ENCODE measurements at regions not wholly inside any gene's neighbourhood (a gene's known extent, or its start where the extent isn't known, plus 50 kb on each side); places are given as distances from the start of the nearest gene placed in this dataset.
"Not testable (repeated sequence)": the region's sequence is repeated elsewhere in the genome, so short reads cannot be mapped to it uniquely, and the experiment has no call there.

DNA sequence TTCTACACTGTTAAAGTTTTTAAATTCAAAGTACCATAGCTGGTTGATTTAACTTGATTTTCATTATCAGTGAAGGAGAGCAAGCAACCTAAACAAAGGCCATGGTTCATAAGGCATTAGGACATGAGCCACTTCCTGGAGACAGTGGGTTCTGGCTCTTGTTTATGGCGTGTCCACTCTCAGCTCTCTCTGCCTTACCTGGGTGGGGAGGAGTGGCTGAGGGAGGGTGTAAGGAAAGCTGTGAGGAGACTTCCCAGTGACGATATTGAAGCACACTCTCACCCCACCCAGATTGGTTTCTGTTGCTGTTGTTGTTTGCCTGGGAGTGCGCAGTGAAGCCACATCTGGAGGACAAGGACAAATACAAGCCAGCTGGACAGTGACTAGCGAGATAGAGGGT lies 365.3 kb upstream of the FZD8 start:
- H3K27ac ChIP-seq = no peak overlapping the region

GRCh38 chr10:36003688-36004087 lies 361.6 kb upstream of the FZD8 start:
- no peak overlapping the region for H3K4me3 ChIP-seq
- H3K27ac ChIP-seq = no peak overlapping the region

More for the DNA sequence above, 365.3 kb upstream of the FZD8 start:
- H3K4me3 ChIP-seq = no peak overlapping the region

DNA sequence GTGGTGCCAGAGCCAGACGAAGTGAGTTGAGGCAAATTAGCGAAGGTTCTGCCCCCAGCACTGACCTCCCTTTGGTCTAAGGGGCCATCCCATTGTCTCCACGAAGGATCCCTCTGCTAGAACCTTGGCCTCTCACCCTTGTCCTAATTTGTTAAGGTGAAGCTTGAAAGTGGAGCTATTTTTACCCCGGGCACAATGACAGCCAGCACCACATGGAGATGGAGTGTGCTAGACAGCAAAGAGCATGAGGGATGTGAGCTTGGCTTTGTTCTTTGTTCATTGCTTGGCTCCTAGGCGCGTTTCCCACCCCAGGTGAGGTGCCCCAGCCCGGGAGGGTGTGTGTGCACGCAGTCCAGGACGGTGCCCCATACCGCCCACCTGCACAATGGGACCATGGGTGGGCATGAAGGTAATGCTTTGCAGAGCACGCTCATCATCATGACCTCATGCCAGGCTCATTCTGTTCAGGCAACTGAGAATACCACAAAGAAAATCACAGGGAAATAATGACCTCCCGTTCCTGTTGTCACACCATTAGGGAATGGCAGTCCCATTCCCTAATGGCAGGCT lies 361.0 kb upstream of the FZD8 start:
- Histone ChIP-seq H3K4me3 (no peak overlapping the region), H3K27ac (no peak overlapping the region)

DNA sequence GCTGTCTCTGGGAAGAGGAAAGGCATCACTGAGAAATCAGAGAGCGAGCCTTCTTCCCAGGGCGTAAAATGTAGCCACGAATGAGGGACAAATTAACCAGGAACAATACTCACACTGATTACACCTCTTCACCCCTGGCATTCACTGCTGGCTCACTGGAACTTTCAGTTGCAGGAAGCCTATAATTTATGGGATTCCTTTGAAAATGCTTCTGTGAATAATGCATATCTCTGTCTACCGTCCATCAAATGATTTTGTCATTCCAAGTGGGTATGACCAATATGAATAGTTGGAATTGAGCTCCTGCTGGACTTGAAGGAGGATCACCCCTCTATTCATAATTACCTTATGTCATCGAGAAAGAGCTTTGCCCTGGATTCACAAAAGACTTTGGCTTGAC lies 360.3 kb upstream of the FZD8 start:
- no peak overlapping the region for H3K4me3 ChIP-seq
- H3K27ac ChIP-seq = no peak overlapping the region

DNA sequence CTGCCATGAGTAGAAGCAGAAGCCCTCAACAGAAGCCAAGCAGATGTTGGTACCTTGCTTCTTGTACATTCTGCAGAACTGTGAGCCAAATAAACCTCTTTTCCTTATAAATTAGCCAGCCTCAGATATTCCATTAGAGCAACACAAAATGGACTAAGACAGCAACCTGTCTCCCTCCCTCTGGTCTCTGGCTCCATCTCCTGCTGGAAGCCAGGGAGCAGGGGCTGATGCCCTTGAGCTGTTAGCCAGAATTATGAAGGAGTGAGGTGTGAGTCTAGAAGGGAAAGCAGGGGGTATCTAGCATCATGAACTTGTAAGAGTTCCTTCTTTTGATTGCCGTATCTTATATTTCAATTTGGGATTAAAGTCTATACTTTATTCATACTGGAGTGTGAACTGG lies 358.7 kb upstream of the FZD8 start:
- not testable (repeated sequence) for H3K27ac ChIP-seq, H3K4me3 ChIP-seq

- H3K4me3 ChIP-seq = no peak overlapping the region
- H3K27ac ChIP-seq = no peak overlapping the region
These were observed 355.9 kb upstream of the FZD8 start for GRCh38 chr10:35998026-35998425.

DNA sequence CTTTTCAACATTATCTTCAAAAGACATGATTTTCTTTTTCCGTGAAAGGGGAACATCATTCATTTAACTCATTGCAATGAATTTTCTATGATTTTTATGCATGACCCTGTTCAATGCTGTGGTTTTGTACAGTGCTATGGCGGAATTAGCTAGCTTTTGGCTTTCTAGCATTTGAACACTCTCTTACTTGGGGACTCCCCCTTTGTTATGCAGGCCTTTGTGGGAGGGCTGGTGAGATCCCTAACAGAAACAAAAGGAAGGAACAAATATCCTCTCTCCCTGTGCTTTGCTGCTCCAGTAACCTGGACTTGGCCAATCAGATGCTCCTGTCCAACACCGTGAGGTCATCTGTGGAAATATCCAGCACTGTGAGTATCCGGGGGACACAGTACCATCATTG lies 353.4 kb upstream of the FZD8 start:
- H3K4me3 ChIP-seq = no peak overlapping the region

DNA sequence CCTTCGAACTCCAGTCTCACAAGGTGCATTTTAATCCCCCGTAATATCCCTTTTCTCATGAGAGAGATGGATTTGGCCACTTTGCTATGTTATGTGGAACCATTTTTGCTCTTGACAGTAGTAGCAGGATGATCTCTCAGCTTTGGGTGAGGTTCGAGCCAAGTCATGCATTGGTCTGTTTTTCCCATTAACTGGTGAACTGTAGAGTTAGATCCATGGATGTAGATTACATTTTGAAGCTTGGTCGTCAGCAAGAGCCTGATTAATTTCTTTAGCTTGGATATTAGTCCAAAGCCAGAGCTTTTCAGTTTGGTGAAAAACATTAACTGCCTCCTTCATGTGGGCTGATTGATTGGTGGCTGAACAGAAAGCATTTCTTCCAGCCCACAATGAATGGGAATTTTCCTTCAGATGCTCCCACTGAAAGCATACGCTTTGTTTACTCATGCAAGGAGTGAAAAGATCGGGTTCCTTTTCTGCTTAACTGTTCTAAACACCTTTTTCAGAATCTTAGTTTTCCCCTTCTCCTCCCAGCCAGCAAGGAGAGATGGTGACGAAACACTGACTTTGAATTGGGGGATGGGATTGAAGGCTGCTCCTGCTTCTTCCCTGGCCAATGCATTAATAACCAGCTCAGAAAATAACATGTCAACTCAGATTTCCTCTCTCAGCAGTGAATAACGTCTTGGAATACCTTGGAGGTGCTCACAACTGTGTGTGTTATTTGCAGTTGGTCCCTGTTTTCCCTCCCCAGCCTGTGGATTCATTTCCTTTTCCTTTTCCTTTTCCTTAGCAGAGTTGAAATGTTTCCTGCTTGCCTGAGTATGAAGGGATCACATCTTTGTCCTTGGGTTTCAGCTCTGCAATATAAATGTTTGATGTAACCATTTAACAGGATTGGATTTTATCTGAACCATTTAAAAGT lies 351.8 kb upstream of the FZD8 start:
- no peak overlapping the region for H3K4me3 ChIP-seq
- no peak overlapping the region for H3K27ac ChIP-seq

More for the DNA sequence above, 353.4 kb upstream of the FZD8 start:
- no peak overlapping the region for H3K27ac ChIP-seq

DNA sequence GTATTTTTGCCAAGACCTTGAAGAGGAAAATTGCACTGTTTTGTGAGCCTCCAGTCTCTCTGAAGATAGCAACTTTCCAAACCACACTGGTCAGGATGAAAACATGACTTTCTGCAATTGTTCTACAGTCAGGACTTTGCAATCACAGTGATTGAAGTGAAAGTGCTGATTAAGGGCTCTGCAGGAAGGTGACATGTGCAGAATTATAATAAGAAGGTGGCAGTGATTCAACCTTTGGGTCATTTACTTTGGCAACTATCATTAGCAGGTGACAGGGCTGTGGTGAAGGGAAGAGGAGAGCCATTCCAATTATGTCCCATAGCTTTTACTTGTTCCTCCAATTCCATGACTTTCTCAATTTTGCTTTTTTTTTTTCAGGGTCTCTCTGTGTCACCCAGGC lies 350.0 kb upstream of the FZD8 start:
- no peak overlapping the region for H3K4me3 ChIP-seq
- H3K27ac ChIP-seq = no peak overlapping the region

- Histone ChIP-seq H3K27ac (no peak overlapping the region), H3K4me3 (no peak overlapping the region)
These were observed 344.8 kb upstream of the FZD8 start for GRCh38 chr10:35986756-35987502.

GRCh38 chr10:35979116-35979515 lies 337.0 kb upstream of the FZD8 start:
- Histone ChIP-seq H3K4me3 (no peak overlapping the region), H3K27ac (no peak overlapping the region)

DNA sequence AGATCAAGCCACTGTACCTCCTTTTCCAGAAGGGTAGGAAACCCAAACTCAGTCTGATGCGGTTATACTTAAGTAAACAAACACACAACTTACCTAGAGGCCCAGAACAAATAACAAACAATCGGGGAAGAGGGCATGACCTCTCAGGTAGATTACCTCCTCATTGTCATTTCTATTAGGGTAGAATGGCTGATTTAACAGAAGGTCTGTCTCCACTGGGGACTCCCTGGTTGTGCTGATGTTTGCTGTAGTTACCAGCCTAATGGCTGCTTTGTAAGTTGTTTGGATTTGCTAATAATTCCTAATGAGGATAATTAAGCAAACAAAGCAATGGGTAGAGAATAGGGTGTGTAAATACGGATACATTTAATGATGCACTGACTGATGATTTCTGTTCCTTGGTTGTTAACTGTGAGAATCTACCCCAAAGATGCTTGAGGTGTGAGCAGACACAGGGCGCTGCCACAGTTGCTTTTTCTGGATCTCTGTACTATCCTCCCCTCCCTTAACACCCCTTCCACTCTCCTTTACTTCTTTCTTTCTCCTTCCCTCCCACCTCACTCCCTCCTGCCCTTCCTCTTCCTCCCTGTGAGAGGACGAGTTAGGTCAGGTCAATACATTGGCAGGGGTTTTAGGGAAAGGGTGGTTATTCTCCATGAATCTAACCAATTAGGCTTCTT lies 332.0 kb upstream of the FZD8 start:
- H3K4me3 ChIP-seq, H3K27ac ChIP-seq: not testable (repeated sequence)

GRCh38 chr10:35972275-35972674 lies 330.2 kb upstream of the FZD8 start:
- Histone ChIP-seq H3K4me3 (no peak overlapping the region), H3K27ac (no peak overlapping the region)

GRCh38 chr10:35971397-35971796 lies 329.3 kb upstream of the FZD8 start:
- no peak overlapping the region for H3K27ac ChIP-seq
- H3K4me3 ChIP-seq = no peak overlapping the region

DNA sequence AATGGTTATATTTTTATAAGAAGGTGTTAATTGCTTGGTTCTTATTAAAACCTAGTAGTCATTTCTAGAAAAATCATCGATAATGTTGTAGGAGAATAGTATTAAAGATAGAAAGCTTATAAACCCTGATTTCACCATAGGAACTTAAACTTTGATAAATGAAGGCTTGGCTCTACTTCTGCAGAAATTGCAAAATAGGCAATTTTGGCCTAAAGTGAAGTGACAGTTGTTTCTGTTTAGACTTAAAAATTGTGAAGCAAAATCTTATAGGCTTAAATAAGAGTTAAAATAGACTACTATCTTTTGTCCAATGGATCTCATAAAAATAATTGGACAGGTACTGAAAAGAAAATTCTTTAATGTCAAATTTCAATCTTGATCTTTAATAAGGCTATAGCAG lies 321.6 kb upstream of the FZD8 start:
- no peak overlapping the region for H3K4me3 ChIP-seq

DNA sequence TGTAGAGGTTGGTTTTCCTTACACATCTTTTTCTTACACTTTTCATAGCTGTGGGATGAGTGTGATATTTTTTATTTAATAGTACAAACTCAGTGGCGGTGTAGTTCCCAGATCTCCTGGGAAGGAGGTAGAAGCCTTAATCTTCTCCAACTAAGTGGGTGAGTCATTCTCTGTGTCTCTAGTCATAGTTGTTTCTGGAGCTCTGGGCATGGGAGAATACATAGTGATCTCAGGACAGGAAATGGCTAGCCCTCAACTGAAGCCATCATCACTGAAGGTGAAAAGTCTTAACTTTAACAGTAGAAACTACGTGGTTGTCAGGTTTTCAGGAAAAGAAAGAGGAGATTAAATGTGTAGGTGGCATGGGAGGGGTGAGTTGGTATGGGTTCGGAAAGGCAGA lies 319.4 kb upstream of the FZD8 start:
- Histone ChIP-seq H3K27ac (no peak overlapping the region), H3K4me3 (no peak overlapping the region)

More for the DNA sequence above, 321.6 kb upstream of the FZD8 start:
- no peak overlapping the region for H3K27ac ChIP-seq

DNA sequence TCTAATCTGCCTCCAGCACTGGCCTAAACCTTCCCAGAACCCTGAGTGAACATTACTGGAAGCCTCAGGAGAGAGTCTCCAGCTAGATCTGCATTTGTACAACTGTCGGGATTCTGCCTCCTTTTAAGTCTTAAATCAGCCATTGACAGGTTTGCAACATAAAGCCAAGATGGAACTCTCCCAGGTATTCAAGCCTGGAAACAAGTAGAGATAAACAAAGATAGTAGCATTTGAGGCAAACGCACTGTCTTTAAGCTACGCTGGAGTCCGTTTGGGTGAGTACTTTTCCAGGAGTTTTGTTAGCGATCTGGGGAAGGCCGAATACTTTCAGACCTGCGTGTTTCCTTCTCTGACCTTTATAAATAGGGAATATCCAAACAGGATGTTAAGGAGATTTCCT lies 317.2 kb upstream of the FZD8 start:
- Histone ChIP-seq H3K27ac (no peak overlapping the region), H3K4me3 (no peak overlapping the region)

DNA sequence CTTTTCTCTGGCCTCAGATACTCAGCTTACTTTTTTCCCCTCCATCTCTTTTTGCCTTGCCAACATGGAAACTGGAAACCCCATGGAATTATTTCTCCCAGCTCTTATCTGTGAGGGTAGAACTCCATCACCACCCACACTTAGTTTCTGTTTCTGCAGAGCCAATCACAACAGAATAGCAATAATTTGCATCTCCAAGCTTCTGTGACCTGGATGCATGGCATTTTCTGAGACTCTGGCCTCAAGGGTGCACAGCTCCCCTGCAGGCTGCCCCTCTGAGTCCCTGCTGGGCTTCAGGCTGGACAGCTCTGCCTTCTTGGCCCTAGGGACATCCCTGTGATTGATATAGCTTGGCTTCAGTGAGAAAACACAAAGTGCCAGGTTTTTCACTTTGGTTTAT lies 316.5 kb upstream of the FZD8 start:
- H3K27ac ChIP-seq, H3K4me3 ChIP-seq: not testable (repeated sequence)

DNA sequence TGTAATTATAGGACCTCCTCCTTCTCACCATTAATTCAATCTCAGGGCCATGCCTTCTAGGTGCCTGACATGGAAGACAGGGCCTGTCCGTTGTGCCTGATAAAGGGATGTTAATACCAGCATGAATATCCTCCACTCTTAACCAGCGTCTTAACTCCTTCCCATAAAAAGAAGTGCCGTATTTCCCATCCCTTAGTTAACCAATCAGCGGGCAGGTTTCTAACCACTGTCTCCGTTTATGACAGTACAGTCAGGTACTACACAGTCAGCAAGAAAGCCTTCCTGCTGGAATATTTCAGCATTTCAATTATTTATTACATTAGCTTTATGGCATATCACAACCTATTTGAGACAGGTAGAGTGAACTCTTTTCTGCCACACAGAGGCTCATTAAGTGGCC lies 308.6 kb upstream of the FZD8 start:
- Histone ChIP-seq H3K27ac (no peak overlapping the region), H3K4me3 (no peak overlapping the region)

DNA sequence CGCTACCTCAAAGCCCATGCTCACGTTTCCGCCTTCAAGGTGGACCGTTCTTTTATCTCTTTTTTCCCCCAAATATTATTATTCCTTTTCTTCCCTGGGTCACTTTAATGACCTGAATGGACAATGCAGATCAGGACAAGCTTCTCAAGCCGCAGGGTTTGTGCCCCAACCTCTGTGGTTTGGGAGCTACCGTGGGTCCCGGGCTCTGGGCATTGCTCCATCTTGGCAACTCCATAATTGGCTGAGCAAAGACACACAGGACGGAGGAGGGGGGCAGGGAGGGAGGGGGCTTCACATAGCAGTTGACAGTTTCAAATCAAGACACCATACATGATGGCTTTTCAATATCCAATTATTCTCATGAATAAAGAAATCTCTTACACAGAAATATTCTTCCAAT lies 308.1 kb upstream of the FZD8 start:
- Histone ChIP-seq H3K27ac (no peak overlapping the region), H3K4me3 (no peak overlapping the region)

Measured in skin epidermis (tissue), 12 donors.